Activated CD4-positive, CD25-positive, alpha-beta regulatory T cell treated with anti-CD3 and anti-CD28 coated beads, Interleukin-2, amount 50 U/mL, for 24 hours (primary cell): ENCODE measurements at regions not wholly inside any gene's neighbourhood (a gene's known extent, or its start where the extent isn't known, plus 50 kb on each side); places are given as distances from the start of the nearest gene placed in this dataset.

Experiments used
- ATAC-seq, 2 donors: fragments of 150-1000 bp; cut with Tn5 transposase; one replicate each; pipeline ENCODE4 v1.10.0; 2021; ENCODE audit warnings: mild to moderate bottlenecking in 1 of 2, moderate library complexity in 1 of 2

GRCh38 chr9:135255033-135255840 lies 167.8 kb downstream of the OLFM1 start:
- no peak for ATAC-seq

GRCh38 chr9:135255841-135256580 lies 168.5 kb downstream of the OLFM1 start:
- no peak for ATAC-seq

- no peak for ATAC-seq
These were observed 169.3 kb downstream of the OLFM1 start for GRCh38 chr9:135256581-135257354.

GRCh38 chr9:135258461-135258860 lies 171.0 kb downstream of the OLFM1 start:
- no peak for ATAC-seq

DNA sequence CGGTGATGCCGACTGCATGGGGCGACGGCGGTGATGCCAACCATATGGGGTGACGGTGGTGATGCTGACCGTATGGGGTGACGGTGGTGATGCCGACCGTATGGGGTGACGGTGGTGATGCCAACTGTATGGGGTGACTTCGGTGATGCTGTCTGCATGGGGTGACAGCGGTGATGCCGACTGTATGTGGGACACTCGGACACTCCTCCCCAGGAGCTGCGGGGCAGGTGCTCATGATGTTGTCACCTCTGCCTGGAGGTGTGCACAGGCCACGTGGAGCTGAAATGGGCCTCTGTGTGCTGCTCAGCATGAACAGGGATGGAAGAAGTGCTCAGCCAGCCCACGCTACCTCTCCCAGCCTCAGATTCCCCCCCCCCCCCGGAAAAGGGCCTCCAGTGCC lies 171.8 kb downstream of the OLFM1 start:
- no peak for ATAC-seq

DNA sequence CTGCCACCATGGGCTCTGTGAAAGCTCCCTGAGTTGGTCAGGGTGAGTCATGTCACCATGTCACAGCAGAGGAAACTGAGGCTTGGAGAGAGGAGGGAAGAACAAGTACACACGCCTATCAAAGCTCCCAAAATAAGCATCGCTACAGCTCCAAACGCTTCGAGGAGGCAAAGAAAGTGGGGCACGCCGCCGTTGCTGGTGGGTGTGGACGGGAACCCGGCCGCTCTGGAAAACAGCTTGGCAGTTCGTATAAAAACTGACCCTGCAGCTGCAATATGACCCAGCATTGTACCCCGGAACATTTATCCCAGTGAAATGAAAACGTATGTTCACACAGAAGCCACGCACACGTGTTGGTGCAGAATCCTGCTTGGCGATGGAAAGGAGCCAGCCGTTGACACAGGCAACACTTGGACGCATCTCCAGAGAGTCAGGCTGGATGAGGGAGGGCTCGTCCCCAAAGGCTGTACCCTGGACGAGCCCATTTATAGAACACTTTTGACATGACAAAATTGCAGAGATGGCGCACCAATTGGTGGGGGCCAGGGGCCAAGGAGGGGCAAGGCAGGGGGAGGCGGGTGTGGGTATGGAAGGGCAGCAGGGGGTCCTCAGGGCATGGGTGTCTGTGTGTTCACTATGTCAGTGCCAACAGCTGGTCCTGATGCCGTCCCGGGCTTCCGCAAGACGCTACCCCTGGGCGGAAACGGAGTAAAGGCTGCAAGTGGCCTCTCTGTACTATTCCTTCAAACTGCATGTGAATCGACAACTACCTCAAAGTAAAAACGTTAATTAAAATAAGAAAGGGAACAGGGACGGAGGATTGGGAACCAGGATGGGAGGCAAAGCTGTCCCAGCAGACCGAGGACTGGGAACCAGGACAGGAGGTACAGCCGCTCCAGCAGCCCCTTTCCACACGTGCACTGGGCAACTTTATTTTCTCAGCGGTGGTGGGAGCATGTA lies 173.0 kb downstream of the OLFM1 start:
- no peak for ATAC-seq

DNA sequence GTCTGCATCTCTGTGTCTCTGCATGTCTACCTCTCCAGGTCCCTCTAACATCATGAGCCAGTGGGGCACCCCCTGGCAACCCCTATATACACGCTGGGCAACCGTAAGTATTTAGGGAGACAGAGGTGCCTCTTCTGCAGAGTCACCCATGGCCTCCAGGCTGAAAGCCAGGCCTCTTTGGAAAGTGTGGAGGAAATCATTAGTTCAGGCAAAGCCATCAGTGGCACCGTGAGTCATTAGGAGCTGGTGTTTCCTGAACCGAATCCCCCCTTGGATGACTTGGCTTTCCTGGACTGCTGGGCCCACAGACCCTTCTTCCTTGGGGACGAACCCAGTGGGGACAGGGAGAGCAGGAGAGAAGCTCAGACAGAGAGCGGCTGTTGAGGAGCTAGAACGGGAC lies 174.8 kb downstream of the OLFM1 start:
- ATAC-seq = no peak

GRCh38 chr9:135263511-135263910 lies 176.0 kb downstream of the OLFM1 start:
- ATAC-seq = no peak

- no peak for ATAC-seq
These were observed 178.5 kb downstream of the OLFM1 start for GRCh38 chr9:135265931-135266330.

DNA sequence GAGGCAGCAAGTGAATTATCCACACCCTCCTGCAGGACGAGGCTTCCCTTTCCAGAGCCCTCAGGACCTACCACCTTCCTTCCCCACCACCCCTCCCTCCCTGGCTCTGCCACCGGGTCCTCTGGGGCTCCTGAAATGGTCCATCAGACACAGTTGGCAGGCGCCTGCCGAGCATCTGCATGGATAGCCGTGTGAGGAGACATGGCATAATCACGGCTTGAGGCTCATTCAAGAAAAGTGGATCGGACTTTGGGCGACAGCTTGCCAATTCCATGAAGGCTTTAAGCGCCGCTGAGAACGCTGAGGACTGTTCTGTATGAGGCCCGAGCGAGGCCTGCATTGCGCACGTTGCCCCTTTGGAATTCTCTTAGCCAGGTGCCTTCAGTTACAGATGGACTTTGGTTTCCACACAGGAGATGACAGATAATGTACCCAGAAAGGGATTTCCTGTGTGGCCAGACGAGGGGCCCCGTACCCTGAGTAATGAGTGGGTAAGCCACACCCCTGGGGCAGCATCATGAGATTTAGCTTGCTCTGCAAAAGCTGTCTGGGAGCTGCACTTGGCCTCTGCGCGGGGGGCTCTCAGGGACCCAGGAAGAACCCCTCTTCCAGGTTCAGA lies 179.8 kb downstream of the OLFM1 start:
- ATAC-seq = no peak

GRCh38 chr9:135268031-135268430 lies 180.6 kb downstream of the OLFM1 start:
- ATAC-seq = no peak

DNA sequence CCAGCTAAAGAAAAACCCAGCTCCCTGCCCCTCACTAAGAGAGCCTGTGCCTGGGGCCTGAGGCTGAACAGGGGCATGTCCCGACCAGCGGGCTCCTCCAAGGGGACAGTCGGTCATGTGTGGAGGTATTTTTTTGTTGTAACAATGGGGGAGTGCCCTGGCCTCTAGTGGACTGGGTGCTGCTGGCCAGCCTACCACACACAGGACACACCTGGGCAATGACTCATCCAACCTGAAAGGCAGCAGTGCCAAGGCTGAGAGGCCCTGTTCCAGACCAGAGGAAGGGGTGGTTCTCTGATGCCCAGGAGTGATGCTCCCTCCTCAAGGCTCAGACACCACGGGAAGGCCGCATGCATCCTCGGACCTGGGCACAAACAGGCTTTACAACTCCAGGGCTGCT lies 181.5 kb downstream of the OLFM1 start:
- no peak for ATAC-seq

GRCh38 chr9:135269912-135270830 lies 182.7 kb downstream of the OLFM1 start:
- no peak for ATAC-seq

GRCh38 chr9:135271425-135271824 lies 184.0 kb downstream of the OLFM1 start:
- ATAC-seq = no peak

- ATAC-seq = no peak
These were observed 185.1 kb downstream of the OLFM1 start for GRCh38 chr9:135272608-135273007.

- no peak for ATAC-seq
These were observed 185.5 kb downstream of the OLFM1 start for GRCh38 chr9:135273008-135273407.

DNA sequence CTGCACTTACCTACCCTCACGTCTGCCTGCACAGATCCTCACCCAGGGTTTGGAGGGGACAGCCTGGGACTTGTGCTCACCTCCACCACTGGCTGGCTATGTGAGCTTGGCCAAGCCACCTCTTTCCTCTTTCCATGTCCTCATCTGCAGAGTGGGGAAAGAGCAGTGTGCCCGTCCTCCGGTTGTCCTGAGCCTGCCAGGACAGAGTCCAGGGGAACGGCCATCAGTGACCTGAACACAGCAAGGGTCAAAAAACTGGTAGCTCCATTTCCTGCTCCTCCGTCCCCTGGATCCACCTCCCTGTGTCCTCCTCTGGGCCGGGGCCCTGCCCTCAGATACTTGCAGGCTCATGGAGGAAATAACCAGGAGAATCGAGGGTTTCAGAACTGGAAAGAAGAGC lies 187.7 kb downstream of the OLFM1 start:
- ATAC-seq = no peak

- ATAC-seq = no peak
These were observed 188.3 kb downstream of the OLFM1 start for GRCh38 chr9:135275571-135276289.

DNA sequence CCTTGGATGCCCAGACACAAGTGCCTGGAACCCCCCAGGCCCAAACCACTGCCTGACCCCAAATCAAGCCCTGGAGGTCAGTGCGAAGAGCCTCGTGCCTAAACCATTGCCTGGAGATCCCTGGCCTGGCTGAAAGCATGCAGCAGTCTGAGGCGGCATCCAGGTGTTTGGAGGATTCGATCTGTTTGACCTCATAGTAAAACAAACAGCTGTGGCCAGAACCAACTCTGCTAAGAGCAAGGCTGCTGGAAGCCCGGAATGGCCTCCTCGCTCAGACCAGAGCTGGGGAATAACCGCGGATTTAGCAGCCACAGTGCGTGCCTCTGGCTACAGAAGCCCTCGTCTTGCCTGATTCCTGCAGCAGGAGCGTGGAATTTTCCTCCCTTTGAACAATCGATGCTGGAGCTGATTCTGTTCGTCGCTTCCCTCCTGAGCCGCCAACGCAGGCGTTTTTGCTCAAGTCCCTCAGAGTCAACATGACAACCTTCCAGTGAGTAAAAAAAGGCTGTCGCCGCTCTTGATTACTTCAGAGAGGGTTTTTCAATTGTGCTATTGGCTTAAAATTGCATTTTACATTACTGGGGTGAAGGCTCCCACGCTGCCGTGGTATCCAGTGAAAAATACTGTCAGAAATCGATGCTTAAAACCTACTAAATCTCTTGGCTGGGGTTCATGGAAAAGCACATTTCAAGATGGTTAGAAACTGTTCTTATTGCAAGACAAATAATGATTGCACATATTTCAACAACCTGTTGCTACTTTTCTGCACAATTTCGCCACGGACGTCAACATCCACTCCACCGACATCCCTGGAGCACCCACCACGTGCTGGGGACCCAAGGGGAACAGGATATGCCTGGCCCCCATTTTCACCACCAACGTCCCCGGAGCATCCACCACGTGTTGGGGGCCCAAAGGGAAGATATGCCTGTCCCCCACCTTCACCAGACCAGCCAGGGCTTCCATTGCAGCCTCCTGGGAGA lies 190.0 kb downstream of the OLFM1 start:
- no peak for ATAC-seq
